ENCODE measurements at regions not wholly inside any gene's neighbourhood (a gene's known extent, or its start where the extent isn't known, plus 50 kb on each side); places are given as distances from the start of the nearest gene placed in this dataset.
A peak's percentile ranks its signal among the peaks of the same experiment; 100 is the strongest.
"Not testable (repeated sequence)": the region's sequence is repeated elsewhere in the genome, so short reads cannot be mapped to it uniquely, and the experiment has no call there.

DNA sequence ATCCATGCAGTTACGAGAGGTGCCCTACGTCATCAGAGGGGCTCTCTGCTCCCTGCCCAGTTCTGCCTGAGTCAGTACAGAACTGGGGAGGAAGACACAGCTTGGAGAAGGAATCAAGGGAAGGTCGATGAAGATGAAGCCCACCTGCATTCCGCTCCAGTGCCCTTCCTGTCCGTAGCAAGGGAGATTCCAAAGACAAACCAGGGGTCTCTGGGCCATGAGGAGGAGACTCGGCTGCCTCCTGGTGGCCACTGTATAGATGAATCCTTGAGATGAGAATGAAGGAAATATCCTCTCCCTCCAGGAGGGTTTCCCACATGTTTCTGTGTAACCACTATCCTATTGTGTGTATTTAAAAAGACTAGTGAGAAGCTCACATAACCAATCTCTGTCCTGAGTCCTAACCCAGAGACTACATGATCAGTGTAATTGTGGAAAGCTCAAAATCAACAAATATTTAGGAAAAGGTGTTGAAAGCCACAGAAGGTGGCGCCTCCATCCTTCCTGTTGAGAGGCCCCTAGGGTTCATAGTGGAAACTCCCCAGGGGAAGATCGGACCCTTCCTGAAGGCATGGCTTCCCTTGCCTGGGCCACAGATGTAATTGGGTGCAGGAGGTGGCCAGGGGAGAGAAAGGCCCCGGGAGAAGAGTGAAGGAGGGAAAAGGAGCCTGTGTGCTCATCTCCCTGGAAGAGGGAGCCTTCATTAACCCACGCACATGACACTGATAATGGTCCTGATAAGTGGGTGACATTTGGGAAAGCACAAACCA lies 67.0 kb upstream of the LYZL2 start:
- not testable (repeated sequence) for DNase-seq

GRCh38 chr10:30695481-30696236 lies 66.1 kb upstream of the LYZL2 start:
- peak; percentile 62 for DNase-seq

GRCh38 chr10:30694518-30695228 lies 65.1 kb upstream of the LYZL2 start:
- no peak for DNase-seq

- DNase-seq: no peak
Observed at GRCh38 chr10:30691639-30692015, 62.1 kb upstream of the LYZL2 start.

GRCh38 chr10:30690948-30691638 lies 61.5 kb upstream of the LYZL2 start:
- not testable (repeated sequence) for DNase-seq

GRCh38 chr10:30688456-30688855 lies 58.9 kb upstream of the LYZL2 start:
- DNase-seq: no peak

- peak; percentile 75 for DNase-seq
Observed at GRCh38 chr10:30687698-30688213, 58.2 kb upstream of the LYZL2 start.

DNA sequence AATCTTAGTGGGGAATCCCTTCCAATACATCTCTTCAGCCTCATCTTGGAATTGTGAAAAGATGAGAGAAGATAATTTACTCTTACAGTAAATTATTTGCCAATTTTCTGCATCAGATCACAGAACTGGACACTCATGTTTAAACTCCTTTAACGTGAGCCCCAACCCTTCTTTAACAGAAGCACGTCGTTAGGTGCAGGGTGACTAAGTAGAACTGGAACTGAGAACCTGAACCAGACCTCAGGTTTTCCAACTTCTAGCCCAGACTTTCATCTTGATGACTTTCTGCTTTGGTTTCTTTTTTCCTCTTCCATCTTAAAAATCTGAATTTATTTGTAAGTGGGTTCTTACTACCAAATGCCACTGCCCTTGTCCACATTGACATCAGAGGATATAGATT lies 57.2 kb upstream of the LYZL2 start:
- DNase-seq: no peak

- DNase-seq: no peak
Observed at GRCh38 chr10:30683496-30683895, 53.9 kb upstream of the LYZL2 start.

GRCh38 chr10:30682377-30683199 lies 53.0 kb upstream of the LYZL2 start:
- DNase-seq: not testable (repeated sequence)

- DNase-seq: no peak
Observed at GRCh38 chr10:30680908-30681307, 51.4 kb upstream of the LYZL2 start.

Data from CD4-positive, alpha-beta T cell treated with Interleukin-21 for 1 hour (primary cell).